GM12875 (cell line): ENCODE measurements at regions not wholly inside any gene's neighbourhood (a gene's known extent, or its start where the extent isn't known, plus 50 kb on each side); places are given as distances from the start of the nearest gene placed in this dataset.

ENCODE experiments used
- H3K4me3 ChIP-seq: one replicate; pipeline ENCODE4 v1.5.1; 2011; ENCODE audit warnings: low read depth, low read length, control low read depth
- TF ChIP-seq, protein P1 (sequence below): IDR thresholded peaks from 2 replicates; pipeline ENCODE4 v1.5.1; 2011; ENCODE audit warnings: low read depth, mild to moderate bottlenecking, control low read depth, inconsistent platforms, low read length, moderate library complexity, borderline replicate concordance; ENCODE audit not compliant: insufficient read depth

DNA sequence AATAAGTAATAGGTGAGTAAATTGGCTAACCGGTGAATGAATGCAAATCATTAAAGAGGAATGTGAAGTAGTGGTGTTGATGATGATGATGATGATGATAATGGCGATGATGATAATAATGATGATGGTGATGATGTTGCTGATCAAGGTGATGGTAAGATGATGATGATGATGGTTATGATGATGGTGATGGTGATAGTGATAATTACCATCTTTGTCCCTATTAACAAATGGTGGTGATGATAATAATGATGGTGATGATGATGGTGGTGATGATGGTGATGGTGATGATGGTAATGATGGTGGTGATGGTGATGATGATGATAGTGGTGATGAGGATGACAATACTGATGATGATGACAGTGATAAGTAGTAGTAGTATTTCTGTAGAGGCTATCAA is 452.6 kb downstream of the ZNF536 start:
- no peak overlapping the region for H3K4me3 ChIP-seq
- TF ChIP-seq, protein P1, sequence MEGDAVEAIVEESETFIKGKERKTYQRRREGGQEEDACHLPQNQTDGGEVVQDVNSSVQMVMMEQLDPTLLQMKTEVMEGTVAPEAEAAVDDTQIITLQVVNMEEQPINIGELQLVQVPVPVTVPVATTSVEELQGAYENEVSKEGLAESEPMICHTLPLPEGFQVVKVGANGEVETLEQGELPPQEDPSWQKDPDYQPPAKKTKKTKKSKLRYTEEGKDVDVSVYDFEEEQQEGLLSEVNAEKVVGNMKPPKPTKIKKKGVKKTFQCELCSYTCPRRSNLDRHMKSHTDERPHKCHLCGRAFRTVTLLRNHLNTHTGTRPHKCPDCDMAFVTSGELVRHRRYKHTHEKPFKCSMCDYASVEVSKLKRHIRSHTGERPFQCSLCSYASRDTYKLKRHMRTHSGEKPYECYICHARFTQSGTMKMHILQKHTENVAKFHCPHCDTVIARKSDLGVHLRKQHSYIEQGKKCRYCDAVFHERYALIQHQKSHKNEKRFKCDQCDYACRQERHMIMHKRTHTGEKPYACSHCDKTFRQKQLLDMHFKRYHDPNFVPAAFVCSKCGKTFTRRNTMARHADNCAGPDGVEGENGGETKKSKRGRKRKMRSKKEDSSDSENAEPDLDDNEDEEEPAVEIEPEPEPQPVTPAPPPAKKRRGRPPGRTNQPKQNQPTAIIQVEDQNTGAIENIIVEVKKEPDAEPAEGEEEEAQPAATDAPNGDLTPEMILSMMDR = no peak

DNA sequence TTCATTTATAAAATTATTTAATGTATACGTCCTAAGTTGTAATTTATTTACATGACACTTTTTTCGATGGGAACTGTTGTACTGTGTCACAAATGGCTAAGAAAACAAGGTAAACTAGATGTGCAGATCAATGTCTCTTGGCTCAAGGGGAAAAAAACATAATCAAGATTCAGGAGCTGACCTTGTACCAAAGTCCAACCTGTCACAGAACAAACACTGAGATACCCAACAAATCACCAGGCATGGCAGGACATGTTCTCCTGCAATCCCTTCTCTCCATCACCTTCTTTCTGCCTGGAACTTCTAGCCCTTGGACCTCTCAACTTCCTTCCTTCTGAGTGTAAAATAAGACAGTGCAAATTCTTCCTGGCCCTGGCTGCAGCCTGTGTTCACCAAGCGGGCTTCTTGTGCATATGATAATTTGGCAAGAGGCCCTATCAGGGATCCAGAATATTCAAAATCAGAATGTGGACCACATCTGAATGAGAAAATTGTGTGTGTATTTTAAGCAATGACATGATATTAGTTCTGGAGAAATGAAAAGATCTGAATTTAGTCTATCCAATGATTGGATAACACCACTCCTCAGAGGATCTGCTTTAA is 445.9 kb downstream of the ZNF536 start:
- H3K4me3 ChIP-seq = no peak overlapping the region
- TF ChIP-seq, protein P1 = no peak

DNA sequence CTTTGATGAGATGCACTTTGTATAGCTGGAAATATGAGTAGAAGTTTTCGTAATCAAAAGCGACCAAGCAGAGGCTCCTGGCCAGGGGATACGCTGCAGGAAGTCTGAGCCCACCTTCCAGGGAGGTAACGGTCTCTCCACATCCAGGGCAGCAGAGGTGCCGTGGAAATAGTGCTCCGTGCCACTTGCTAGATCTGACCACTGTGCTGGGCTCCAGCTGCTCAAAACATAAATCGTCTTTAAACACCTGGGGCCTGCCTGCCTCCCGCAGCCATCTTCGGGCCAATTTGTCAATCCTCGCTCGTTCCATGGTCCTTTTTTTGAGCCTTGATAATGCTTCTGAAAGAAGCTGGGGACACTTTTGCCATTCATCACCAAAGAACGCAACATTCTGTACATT is 445.0 kb downstream of the ZNF536 start:
- TF ChIP-seq, protein P1 = no peak
- no peak overlapping the region for H3K4me3 ChIP-seq

DNA sequence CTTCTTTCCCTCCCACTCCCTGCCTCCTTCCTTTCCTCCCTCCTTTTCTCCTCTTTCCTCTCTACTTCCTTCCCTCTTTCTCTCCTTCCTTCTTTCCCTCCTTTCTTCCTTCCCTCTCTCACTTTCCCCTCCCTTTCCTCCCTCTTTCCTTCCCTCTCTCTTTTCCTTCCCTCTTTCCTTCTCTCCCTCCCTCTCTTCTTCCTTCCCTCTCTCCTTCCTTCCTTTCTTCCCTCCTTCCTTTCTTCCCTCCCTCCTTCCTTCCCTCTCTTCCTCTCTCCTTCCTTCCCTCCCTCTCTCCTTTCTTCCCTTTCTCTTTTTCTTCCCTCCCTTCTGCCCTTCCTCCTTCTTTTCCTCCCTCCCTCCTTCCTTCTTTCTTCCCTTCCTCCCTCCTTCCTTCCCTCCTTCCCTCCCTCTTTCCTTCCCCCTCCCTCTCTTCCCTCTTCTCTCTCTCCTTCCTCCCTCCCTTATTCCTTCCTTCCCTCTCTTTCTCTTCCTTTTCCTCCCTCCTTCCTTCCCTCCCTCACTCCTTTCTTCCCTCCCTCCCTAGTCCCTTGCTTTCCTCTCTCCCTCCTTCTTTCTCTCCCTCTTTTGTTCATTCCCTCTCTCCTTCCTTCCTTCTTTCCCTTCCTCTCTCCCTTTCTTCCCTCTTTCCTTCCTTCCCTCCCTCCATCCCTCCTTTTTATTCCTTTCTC is 443.9 kb downstream of the ZNF536 start:
- no peak overlapping the region for H3K4me3 ChIP-seq

DNA sequence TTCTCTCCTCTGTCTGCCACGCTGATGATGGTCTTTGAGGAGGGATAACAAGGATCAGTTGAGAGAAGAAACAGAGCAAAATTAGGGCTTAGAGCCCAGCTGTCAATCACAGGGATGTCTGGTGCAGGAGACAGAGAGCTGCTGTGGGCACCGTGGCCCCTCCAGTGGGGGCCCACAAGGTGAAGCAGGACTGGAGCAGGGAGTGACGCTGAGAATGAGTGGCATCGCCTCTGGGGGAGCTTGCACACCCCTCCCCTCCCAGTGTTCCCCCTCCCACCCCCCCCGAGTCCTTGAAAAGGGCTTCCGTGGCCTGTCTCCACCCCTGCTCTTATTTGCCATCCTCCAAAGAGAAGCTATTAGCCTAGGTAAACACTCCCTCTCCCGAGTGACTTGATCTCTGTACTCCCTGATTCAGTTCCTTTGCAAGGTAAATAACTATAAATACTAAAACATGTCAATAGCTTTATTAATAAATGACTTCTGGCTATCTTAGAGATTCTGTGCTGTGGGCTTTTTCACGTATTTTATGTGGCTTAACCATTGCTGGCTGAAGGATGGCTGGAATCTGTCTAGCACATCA is 440.0 kb downstream of the ZNF536 start:
- H3K4me3 ChIP-seq = no peak overlapping the region
- TF ChIP-seq, protein P1 = no peak

More for the DNA sequence above, 443.9 kb downstream of the ZNF536 start:
- TF ChIP-seq, protein P1 = no peak

DNA sequence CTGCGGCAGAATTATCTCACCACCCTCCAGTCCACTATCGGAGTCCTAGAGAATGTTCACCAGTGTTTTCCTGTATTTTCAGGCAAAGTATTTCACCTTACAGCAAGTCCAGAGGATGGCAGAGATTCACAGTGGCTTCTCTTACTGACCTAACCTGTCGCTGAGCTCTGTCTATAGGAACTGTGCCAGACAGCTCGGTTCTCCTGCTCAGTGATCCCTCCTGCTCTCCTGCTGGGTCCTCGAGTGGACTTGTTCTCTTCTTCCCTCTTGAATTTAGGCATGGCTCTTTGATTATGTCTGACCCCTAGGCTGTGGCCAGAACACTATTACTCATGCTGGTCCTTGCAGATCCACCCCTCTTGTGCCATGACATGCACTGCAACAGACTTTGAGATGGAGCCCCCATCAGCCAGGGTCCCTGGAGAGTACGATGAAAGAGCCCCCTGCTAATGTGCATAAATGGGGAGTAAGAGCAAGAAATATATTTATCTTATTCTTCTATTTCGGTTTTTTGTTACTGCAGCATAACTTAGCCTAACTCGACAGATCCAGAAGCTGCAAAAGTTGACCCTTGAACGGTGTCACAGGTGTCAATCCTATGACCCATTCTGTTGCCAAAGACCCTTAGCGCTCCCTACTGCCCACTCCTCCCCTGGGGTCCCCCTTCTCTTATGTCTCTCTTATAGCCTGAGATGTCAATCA is 439.4 kb downstream of the ZNF536 start:
- TF ChIP-seq, protein P1 = no peak
- H3K4me3 ChIP-seq = no peak overlapping the region
